Ammon's horn (tissue), 1 donor: ENCODE measurements at regions not wholly inside any gene's neighbourhood (a gene's known extent, or its start where the extent isn't known, plus 50 kb on each side); places are given as distances from the start of the nearest gene placed in this dataset.

Source experiments
- DNase-seq: peaks from one replicate; pipeline ENCODE4 v3.0.0-alpha.2; 2016; ENCODE audit warnings: low spot score

- no peak for DNase-seq
These were observed 60.9 kb upstream of the TMED7 start for GRCh38 chr5:115686738-115687074.

- no peak for DNase-seq
These were observed 60.4 kb upstream of the TMED7 start for GRCh38 chr5:115686051-115686737.

- DNase-seq, result no peak
These were observed 59.7 kb upstream of the TMED7 start for GRCh38 chr5:115685490-115685889.

GRCh38 chr5:115684513-115685037, 58.7 kb upstream of the TMED7 start:
- no peak for DNase-seq

GRCh38 chr5:115683081-115683480, 57.2 kb upstream of the TMED7 start:
- no peak for DNase-seq
